ENCODE measurements at regions not wholly inside any gene's neighbourhood (a gene's known extent, or its start where the extent isn't known, plus 50 kb on each side); places are given as distances from the start of the nearest gene placed in this dataset.

GRCh38 chr7:46637793-46638735 is 717.0 kb upstream of the IGFBP3 start:
- Histone ChIP-seq H3K4me3 (ENCODE audit: low read length in 3 of 3) (no peak overlapping the region), H3K27ac (ENCODE audit: low read depth in 2 of 2, low read length in 2 of 2) (no peak overlapping the region), H3K27me3 (ENCODE audit: control insufficient read depth, insufficient read depth, low read length) (no peaks in the 10 kb centered on the region), H3K4me1 (ENCODE audit: control insufficient read depth in 2 of 3, insufficient read depth in 2 of 3, low read depth in 1 of 3, low read length in 3 of 3) (no peaks in the 10 kb centered on the region), H3K9me3 (ENCODE audit: control insufficient read depth in 2 of 3, insufficient read depth in 1 of 3, low read length in 3 of 3) (no peaks in the 10 kb centered on the region), H3K9ac (ENCODE audit: low read length in 3 of 3) (no peak overlapping the region), H3K36me3 (ENCODE audit: control insufficient read depth in 2 of 3, insufficient read depth in 3 of 3, low read length in 3 of 3) (no peaks in the 10 kb centered on the region)
- TF ChIP-seq CTCF (IDR thresholded peaks at IDR 0.05; ENCODE audit: borderline replicate concordance, extremely low read depth, insufficient read depth) = no peak
- DNase-seq (no peak), FAIRE-seq (no peak)
- intact Hi-C loops (cut with DNase I) = no loop called here

- DNase-seq = no peak
- no peak for TF ChIP-seq CTCF (IDR thresholded peaks at IDR 0.05; ENCODE audit: borderline replicate concordance, extremely low read depth, insufficient read depth)
- FAIRE-seq = no peak
- H3K9me3 ChIP-seq (ENCODE audit: control insufficient read depth in 2 of 3, insufficient read depth in 1 of 3, low read length in 3 of 3) = no peaks in the 10 kb centered on the region
- intact Hi-C loops (cut with DNase I) = no loop called here
- H3K4me3 ChIP-seq (ENCODE audit: low read length in 3 of 3) = no peak overlapping the region
- no peak overlapping the region for H3K27ac ChIP-seq (ENCODE audit: low read depth in 2 of 2, low read length in 2 of 2)
- H3K4me1 ChIP-seq (ENCODE audit: control insufficient read depth in 2 of 3, insufficient read depth in 2 of 3, low read depth in 1 of 3, low read length in 3 of 3) = no peaks in the 10 kb centered on the region
- H3K36me3 ChIP-seq (ENCODE audit: control insufficient read depth in 2 of 3, insufficient read depth in 3 of 3, low read length in 3 of 3) = no peaks in the 10 kb centered on the region
- no peaks in the 10 kb centered on the region for H3K27me3 ChIP-seq (ENCODE audit: control insufficient read depth, insufficient read depth, low read length)
- no peak overlapping the region for H3K9ac ChIP-seq (ENCODE audit: low read length in 3 of 3)
Measured at GRCh38 chr7:46636022-46636421, 715.0 kb upstream of the IGFBP3 start.

GRCh38 chr7:46633630-46634240 is 712.7 kb upstream of the IGFBP3 start:
- intact Hi-C loops (cut with DNase I) = no loop called here
- H3K27ac ChIP-seq (ENCODE audit: low read depth in 2 of 2, low read length in 2 of 2) = no peak overlapping the region
- no peaks in the 10 kb centered on the region for H3K4me1 ChIP-seq (ENCODE audit: control insufficient read depth in 2 of 3, insufficient read depth in 2 of 3, low read depth in 1 of 3, low read length in 3 of 3)
- H3K27me3 ChIP-seq (ENCODE audit: control insufficient read depth, insufficient read depth, low read length) = no peaks in the 10 kb centered on the region
- no peaks in the 10 kb centered on the region for H3K36me3 ChIP-seq (ENCODE audit: control insufficient read depth in 2 of 3, insufficient read depth in 3 of 3, low read length in 3 of 3)
- no peak overlapping the region for H3K4me3 ChIP-seq (ENCODE audit: low read length in 3 of 3)
- H3K9me3 ChIP-seq (ENCODE audit: control insufficient read depth in 2 of 3, insufficient read depth in 1 of 3, low read length in 3 of 3) = no peaks in the 10 kb centered on the region
- H3K9ac ChIP-seq (ENCODE audit: low read length in 3 of 3) = no peak overlapping the region
- FAIRE-seq (no peak), DNase-seq (no peak)
- no peak for TF ChIP-seq CTCF (IDR thresholded peaks at IDR 0.05; ENCODE audit: borderline replicate concordance, extremely low read depth, insufficient read depth)
